ENCODE measurements at regions not wholly inside any gene's neighbourhood (a gene's known extent, or its start where the extent isn't known, plus 50 kb on each side); places are given as distances from the start of the nearest gene placed in this dataset.

GRCh38 chr1:22376001-22376400, 75.7 kb upstream of the ZBTB40 start:
- no peaks in the 10 kb centered on the region for H3K9me3 ChIP-seq (ENCODE audit: control insufficient read depth in 2 of 2, insufficient read depth in 1 of 2, low read length in 1 of 2)
- H3K36me3 ChIP-seq (ENCODE audit: control insufficient read depth in 2 of 2, insufficient read depth in 2 of 2, low read length in 1 of 2), result no peaks in the 10 kb centered on the region
- H3K27ac ChIP-seq (ENCODE audit: low read depth in 1 of 2, low read length in 1 of 2), result no peak overlapping the region
- 90% methylated on average over 5 of the region's 5 CpGs for WGBS
- H3K27me3 ChIP-seq (ENCODE audit: control insufficient read depth in 2 of 2, insufficient read depth in 1 of 2, low read length in 1 of 2), result no peaks in the 10 kb centered on the region
- no peaks in the 10 kb centered on the region for H3K4me1 ChIP-seq (ENCODE audit: control insufficient read depth in 2 of 2, insufficient read depth in 2 of 2, low read length in 2 of 2)
- DNase-seq (ENCODE audit: low read depth in 6 of 9, low spot score in 9 of 9), result no peak
- no peak overlapping the region for H3K4me3 ChIP-seq (ENCODE audit: low read length in 2 of 2)

- WGBS, result 94% methylated on average over 8 of the region's 8 CpGs
- H3K27ac ChIP-seq (ENCODE audit: low read depth in 1 of 2, low read length in 1 of 2), result no peak overlapping the region
Observed at GRCh38 chr1:22376546-22376945, 75.1 kb upstream of the ZBTB40 start.

GRCh38 chr1:22376976-22377375, 74.7 kb upstream of the ZBTB40 start:
- H3K36me3 ChIP-seq (ENCODE audit: control insufficient read depth in 2 of 2, insufficient read depth in 2 of 2, low read length in 1 of 2), result no peaks in the 10 kb centered on the region
- no peak overlapping the region for H3K4me3 ChIP-seq (ENCODE audit: low read length in 2 of 2)
- 95% methylated on average over 3 of the region's 3 CpGs for WGBS
- H3K27me3 ChIP-seq (ENCODE audit: control insufficient read depth in 2 of 2, insufficient read depth in 1 of 2, low read length in 1 of 2), result no peaks in the 10 kb centered on the region
- H3K9me3 ChIP-seq (ENCODE audit: control insufficient read depth in 2 of 2, insufficient read depth in 1 of 2, low read length in 1 of 2), result no peaks in the 10 kb centered on the region
- H3K27ac ChIP-seq (ENCODE audit: low read depth in 1 of 2, low read length in 1 of 2), result no peak overlapping the region
- no peak for DNase-seq (ENCODE audit: low read depth in 6 of 9, low spot score in 9 of 9)
- no peaks in the 10 kb centered on the region for H3K4me1 ChIP-seq (ENCODE audit: control insufficient read depth in 2 of 2, insufficient read depth in 2 of 2, low read length in 2 of 2)

More at GRCh38 chr1:22376546-22376945, 75.1 kb upstream of the ZBTB40 start:
- Histone ChIP-seq H3K27me3 (ENCODE audit: control insufficient read depth in 2 of 2, insufficient read depth in 1 of 2, low read length in 1 of 2) (no peaks in the 10 kb centered on the region), H3K36me3 (ENCODE audit: control insufficient read depth in 2 of 2, insufficient read depth in 2 of 2, low read length in 1 of 2) (no peaks in the 10 kb centered on the region), H3K4me3 (ENCODE audit: low read length in 2 of 2) (no peak overlapping the region), H3K9me3 (ENCODE audit: control insufficient read depth in 2 of 2, insufficient read depth in 1 of 2, low read length in 1 of 2) (no peaks in the 10 kb centered on the region), H3K4me1 (ENCODE audit: control insufficient read depth in 2 of 2, insufficient read depth in 2 of 2, low read length in 2 of 2) (no peaks in the 10 kb centered on the region)
- no peak for DNase-seq (ENCODE audit: low read depth in 6 of 9, low spot score in 9 of 9)

GRCh38 chr1:22379566-22379965, 72.1 kb upstream of the ZBTB40 start:
- H3K36me3 ChIP-seq (ENCODE audit: control insufficient read depth in 2 of 2, insufficient read depth in 2 of 2, low read length in 1 of 2), result no peaks in the 10 kb centered on the region
- H3K4me3 ChIP-seq (ENCODE audit: low read length in 2 of 2), result no peak overlapping the region
- H3K27ac ChIP-seq (ENCODE audit: low read depth in 1 of 2, low read length in 1 of 2), result no peak overlapping the region
- H3K27me3 ChIP-seq (ENCODE audit: control insufficient read depth in 2 of 2, insufficient read depth in 1 of 2, low read length in 1 of 2), result no peaks in the 10 kb centered on the region
- DNase-seq (ENCODE audit: low read depth in 6 of 9, low spot score in 9 of 9), result no peak
- WGBS, result 66% methylated on average over 7 of the region's 7 CpGs
- H3K9me3 ChIP-seq (ENCODE audit: control insufficient read depth in 2 of 2, insufficient read depth in 1 of 2, low read length in 1 of 2), result no peaks in the 10 kb centered on the region
- H3K4me1 ChIP-seq (ENCODE audit: control insufficient read depth in 2 of 2, insufficient read depth in 2 of 2, low read length in 2 of 2), result no peaks in the 10 kb centered on the region

- no peaks in the 10 kb centered on the region for H3K4me1 ChIP-seq (ENCODE audit: control insufficient read depth in 2 of 2, insufficient read depth in 2 of 2, low read length in 2 of 2)
- no peaks in the 10 kb centered on the region for H3K36me3 ChIP-seq (ENCODE audit: control insufficient read depth in 2 of 2, insufficient read depth in 2 of 2, low read length in 1 of 2)
- DNase-seq (ENCODE audit: low read depth in 6 of 9, low spot score in 9 of 9), result no peak
- 90% methylated on average over 10 of the region's 10 CpGs for WGBS
- H3K9me3 ChIP-seq (ENCODE audit: control insufficient read depth in 2 of 2, insufficient read depth in 1 of 2, low read length in 1 of 2), result no peaks in the 10 kb centered on the region
- no peak overlapping the region for H3K27ac ChIP-seq (ENCODE audit: low read depth in 1 of 2, low read length in 1 of 2)
- H3K27me3 ChIP-seq (ENCODE audit: control insufficient read depth in 2 of 2, insufficient read depth in 1 of 2, low read length in 1 of 2), result no peaks in the 10 kb centered on the region
- H3K4me3 ChIP-seq (ENCODE audit: low read length in 2 of 2), result no peak overlapping the region
Observed at GRCh38 chr1:22380024-22380785, 71.4 kb upstream of the ZBTB40 start.

GRCh38 chr1:22383526-22384294, 67.9 kb upstream of the ZBTB40 start:
- Histone ChIP-seq H3K4me1 (ENCODE audit: control insufficient read depth in 2 of 2, insufficient read depth in 2 of 2, low read length in 2 of 2) (no peaks in the 10 kb centered on the region), H3K27ac (ENCODE audit: low read depth in 1 of 2, low read length in 1 of 2) (no peak overlapping the region), H3K4me3 (ENCODE audit: low read length in 2 of 2) (no peak overlapping the region), H3K27me3 (ENCODE audit: control insufficient read depth in 2 of 2, insufficient read depth in 1 of 2, low read length in 1 of 2) (no peaks in the 10 kb centered on the region), H3K9me3 (ENCODE audit: control insufficient read depth in 2 of 2, insufficient read depth in 1 of 2, low read length in 1 of 2) (no peaks in the 10 kb centered on the region), H3K36me3 (ENCODE audit: control insufficient read depth in 2 of 2, insufficient read depth in 2 of 2, low read length in 1 of 2) (no peaks in the 10 kb centered on the region)
- DNase-seq (ENCODE audit: low read depth in 6 of 9, low spot score in 9 of 9), result no peak
- WGBS, result 84% methylated on average over 22 of the region's 22 CpGs

GRCh38 chr1:22385537-22385936, 66.1 kb upstream of the ZBTB40 start:
- no peaks in the 10 kb centered on the region for H3K36me3 ChIP-seq (ENCODE audit: control insufficient read depth in 2 of 2, insufficient read depth in 2 of 2, low read length in 1 of 2)
- H3K27ac ChIP-seq (ENCODE audit: low read depth in 1 of 2, low read length in 1 of 2), result no peak overlapping the region
- H3K4me3 ChIP-seq (ENCODE audit: low read length in 2 of 2), result no peak overlapping the region
- 83% methylated on average over 4 of the region's 4 CpGs for WGBS
- no peaks in the 10 kb centered on the region for H3K9me3 ChIP-seq (ENCODE audit: control insufficient read depth in 2 of 2, insufficient read depth in 1 of 2, low read length in 1 of 2)
- no peaks in the 10 kb centered on the region for H3K4me1 ChIP-seq (ENCODE audit: control insufficient read depth in 2 of 2, insufficient read depth in 2 of 2, low read length in 2 of 2)
- DNase-seq (ENCODE audit: low read depth in 6 of 9, low spot score in 9 of 9), result no peak
- H3K27me3 ChIP-seq (ENCODE audit: control insufficient read depth in 2 of 2, insufficient read depth in 1 of 2, low read length in 1 of 2), result no peaks in the 10 kb centered on the region

- Histone ChIP-seq H3K4me1 (ENCODE audit: control insufficient read depth in 2 of 2, insufficient read depth in 2 of 2, low read length in 2 of 2) (no peaks in the 10 kb centered on the region), H3K36me3 (ENCODE audit: control insufficient read depth in 2 of 2, insufficient read depth in 2 of 2, low read length in 1 of 2) (no peaks in the 10 kb centered on the region), H3K27ac (ENCODE audit: low read depth in 1 of 2, low read length in 1 of 2) (no peak overlapping the region), H3K4me3 (ENCODE audit: low read length in 2 of 2) (no peak overlapping the region), H3K27me3 (ENCODE audit: control insufficient read depth in 2 of 2, insufficient read depth in 1 of 2, low read length in 1 of 2) (no peaks in the 10 kb centered on the region), H3K9me3 (ENCODE audit: control insufficient read depth in 2 of 2, insufficient read depth in 1 of 2, low read length in 1 of 2) (no peaks in the 10 kb centered on the region)
- no peak for DNase-seq (ENCODE audit: low read depth in 6 of 9, low spot score in 9 of 9)
- 89% methylated on average over 3 of the region's 3 CpGs for WGBS
Observed at GRCh38 chr1:22386774-22387173, 64.9 kb upstream of the ZBTB40 start.

- 74% methylated on average over 13 of the region's 13 CpGs for WGBS
- Histone ChIP-seq H3K4me1 (ENCODE audit: control insufficient read depth in 2 of 2, insufficient read depth in 2 of 2, low read length in 2 of 2) (no peaks in the 10 kb centered on the region), H3K4me3 (ENCODE audit: low read length in 2 of 2) (no peak overlapping the region), H3K27me3 (ENCODE audit: control insufficient read depth in 2 of 2, insufficient read depth in 1 of 2, low read length in 1 of 2) (no peaks in the 10 kb centered on the region), H3K9me3 (ENCODE audit: control insufficient read depth in 2 of 2, insufficient read depth in 1 of 2, low read length in 1 of 2) (no peaks in the 10 kb centered on the region), H3K27ac (ENCODE audit: low read depth in 1 of 2, low read length in 1 of 2) (no peak overlapping the region), H3K36me3 (ENCODE audit: control insufficient read depth in 2 of 2, insufficient read depth in 2 of 2, low read length in 1 of 2) (no peaks in the 10 kb centered on the region)
- no peak for DNase-seq (ENCODE audit: low read depth in 6 of 9, low spot score in 9 of 9)
Observed at GRCh38 chr1:22387919-22388580, 63.6 kb upstream of the ZBTB40 start.

Measured in thymus (tissue), 11 donors.